H9 (cell line): ENCODE measurements at regions not wholly inside any gene's neighbourhood (a gene's known extent, or its start where the extent isn't known, plus 50 kb on each side); places are given as distances from the start of the nearest gene placed in this dataset.
A peak's percentile ranks its signal among the peaks of the same experiment; 100 is the strongest.

Experiments used
- DNase-seq: peaks from one replicate; pipeline ENCODE4 v3.0.0-alpha.2; 2017
- H2AFZ ChIP-seq: one replicate; pipeline ENCODE4 v1.6.1; 2013; ENCODE audit warnings: mild to moderate bottlenecking, low read length, control low read depth, moderate library complexity
- H2AK5ac ChIP-seq: 2 replicates; pipeline ENCODE4 v1.6.1; 2013; ENCODE audit warnings: low read length, control low read depth, mixed read lengths; ENCODE audit not compliant: insufficient read length
- H2BK120ac ChIP-seq: one replicate; pipeline ENCODE4 v1.6.1; 2013; ENCODE audit warnings: low read depth, mild to moderate bottlenecking, low read length, control low read depth, inconsistent platforms; ENCODE audit not compliant: poor library complexity, severe bottlenecking
- H2BK12ac ChIP-seq: 2 replicates; pipeline ENCODE4 v1.6.1; 2013; ENCODE audit warnings: low read length, control low read depth, mixed read lengths, low read depth; ENCODE audit not compliant: insufficient read length
- H2BK15ac ChIP-seq: 2 replicates; pipeline ENCODE4 v1.6.1; 2013; ENCODE audit warnings: low read depth, low read length, control low read depth
- H2BK20ac ChIP-seq: one replicate; pipeline ENCODE4 v1.6.1; 2013; ENCODE audit warnings: low read depth, mild to moderate bottlenecking, low read length, control low read depth, inconsistent platforms; ENCODE audit not compliant: poor library complexity, severe bottlenecking
- H2BK5ac ChIP-seq: 2 replicates; pipeline ENCODE4 v1.6.1; 2013; ENCODE audit warnings: low read length, control low read depth, mixed read lengths; ENCODE audit not compliant: insufficient read length
- H3K14ac ChIP-seq: 2 replicates; pipeline ENCODE4 v1.6.1; 2013; ENCODE audit warnings: low read length, control low read depth; ENCODE audit not compliant: insufficient read depth
- H3K18ac ChIP-seq: 2 replicates; pipeline ENCODE4 v1.6.1; 2013; ENCODE audit warnings: low read depth, mild to moderate bottlenecking, mixed read lengths, low read length, control low read depth; ENCODE audit not compliant: insufficient read length
- H3K23ac ChIP-seq: 2 replicates; pipeline ENCODE4 v1.6.1; 2013; ENCODE audit warnings: low read length, control low read depth, mixed read lengths, low read depth; ENCODE audit not compliant: insufficient read length
- H3K23me2 ChIP-seq: 2 replicates; pipeline ENCODE4 v1.6.1; 2013; ENCODE audit warnings: low read depth, mild to moderate bottlenecking, mixed read lengths, low read length, control low read depth; ENCODE audit not compliant: insufficient read length, poor library complexity, severe bottlenecking
- H3K27ac ChIP-seq: 2 replicates; pipeline ENCODE4 v1.5.1; 2013; ENCODE audit warnings: low read length, control low read depth, mixed read lengths, low read depth; ENCODE audit not compliant: insufficient read length
- H3K27me3 ChIP-seq: 2 replicates; pipeline ENCODE4 v1.6.1; 2013; ENCODE audit warnings: low read length, control low read depth, inconsistent platforms; ENCODE audit not compliant: insufficient read depth
- H3K4ac ChIP-seq: 2 replicates; pipeline ENCODE4 v1.6.1; 2013; ENCODE audit warnings: low read depth, mild to moderate bottlenecking, control low read depth, inconsistent platforms, low read length, moderate library complexity
- H3K4me1 ChIP-seq: 2 replicates; pipeline ENCODE4 v1.6.1; 2013; ENCODE audit warnings: low read length, control low read depth, inconsistent platforms; ENCODE audit not compliant: insufficient read depth
- H3K4me2 ChIP-seq: 2 replicates; pipeline ENCODE4 v1.6.1; 2013; ENCODE audit warnings: low read length, control low read depth, mixed read lengths; ENCODE audit not compliant: insufficient read length, insufficient read depth
- H3K56ac ChIP-seq: 2 replicates; pipeline ENCODE4 v1.6.1; 2013; ENCODE audit warnings: low read depth, mild to moderate bottlenecking, mixed read lengths, low read length, control low read depth; ENCODE audit not compliant: insufficient read length
- H3K79me1 ChIP-seq: 2 replicates; pipeline ENCODE4 v1.6.1; 2013; ENCODE audit warnings: low read depth, mild to moderate bottlenecking, moderate library complexity, low read length, control low read depth, inconsistent platforms; ENCODE audit not compliant: insufficient read depth, poor library complexity, severe bottlenecking
- H3K79me2 ChIP-seq: 2 replicates; pipeline ENCODE4 v1.6.1; 2013; ENCODE audit warnings: low read length, control low read depth, inconsistent platforms; ENCODE audit not compliant: insufficient read depth
- H3K9ac ChIP-seq: 2 replicates; pipeline ENCODE4 v1.6.1; 2013; ENCODE audit warnings: low read length, control low read depth, mixed read lengths; ENCODE audit not compliant: insufficient read length; ENCODE audit errors: extremely low read depth
- H3K9me3 ChIP-seq: one replicate; pipeline ENCODE4 v1.6.1; 2013; ENCODE audit warnings: low read depth, low read length, inconsistent platforms; ENCODE audit not compliant: control insufficient read depth
- H3T11ph ChIP-seq: one replicate; pipeline ENCODE4 v1.6.1; 2013; ENCODE audit warnings: mild to moderate bottlenecking, low read length, control low read depth, inconsistent platforms
- H4K20me1 ChIP-seq: one replicate; pipeline ENCODE4 v1.6.1; 2013; ENCODE audit not compliant: control insufficient read depth, insufficient read length, insufficient read depth
- H4K5ac ChIP-seq: 2 replicates; pipeline ENCODE4 v1.6.1; 2013; ENCODE audit warnings: low read depth, mild to moderate bottlenecking, mixed read lengths, low read length, control low read depth; ENCODE audit not compliant: insufficient read length
- H4K8ac ChIP-seq: replicated peaks from 2 replicates; pipeline ENCODE4 v1.6.1; 2013; ENCODE audit warnings: low read length, control low read depth, mixed read lengths, low read depth; ENCODE audit not compliant: insufficient read length
- H4K91ac ChIP-seq: 2 replicates; pipeline ENCODE4 v1.6.1; 2013; ENCODE audit warnings: low read depth, mild to moderate bottlenecking, moderate library complexity, mixed read lengths, low read length, control low read depth; ENCODE audit not compliant: insufficient read length
- H3K27ac Mint-ChIP-seq, 3 experiments: 2 replicates in 2 of 3; 3 replicates in 1 of 3; pipeline ENCODE4 v1.8.0; 2020 to 2021; ENCODE audit warnings: mixed read lengths in 3 of 3, mild to moderate bottlenecking in 1 of 3, moderate library complexity in 1 of 3
- H3K27me3 Mint-ChIP-seq: 2 replicates; pipeline ENCODE4 v1.8.0; 2021; ENCODE audit warnings: low read depth, mild to moderate bottlenecking, moderate library complexity, mixed read lengths
- H3K36me3 Mint-ChIP-seq, 3 experiments: 2 replicates in 2 of 3; 3 replicates in 1 of 3; pipeline ENCODE4 v1.8.0; 2020 to 2021; ENCODE audit warnings: low read depth in 3 of 3, mixed read lengths in 3 of 3; ENCODE audit not compliant: insufficient read depth in 1 of 3
- H3K4me1 Mint-ChIP-seq, 2 experiments: 2 replicates each; pipeline ENCODE4 v1.8.0; 2020; ENCODE audit warnings: mixed read lengths in 2 of 2
- H3K4me3 Mint-ChIP-seq, 2 experiments: 2 replicates in 1 of 2; 3 replicates in 1 of 2; pipeline ENCODE4 v1.8.0; 2020 to 2021; ENCODE audit warnings: mild to moderate bottlenecking in 2 of 2, mixed read lengths in 2 of 2, moderate library complexity in 1 of 2
- H3K9me3 Mint-ChIP-seq, 2 experiments: 2 replicates in 1 of 2; 3 replicates in 1 of 2; pipeline ENCODE4 v1.8.0; 2020; ENCODE audit warnings: mild to moderate bottlenecking in 2 of 2, mixed read lengths in 2 of 2, moderate library complexity in 1 of 2
- CTCF ChIP-seq: fragments of 200-600 bp; sonication (generic); conservative IDR thresholded peaks from 3 replicates; pipeline ENCODE4 v1.8.0; 2021; ENCODE audit warnings: antibody characterized with exemption, mild to moderate bottlenecking
- WGBS: extraction: QIAGEN DNeasy Blood & Tissue Kit; methylation state at CpG from one replicate; pipeline ENCODE4 v1.1.7; 2013; ENCODE audit warnings: missing lambda C conversion rate, low lambda C conversion rate, mixed read lengths; ENCODE audit not compliant: insufficient read length; ENCODE audit errors: extremely low coverage; 5-methylcytosine and 5-hydroxymethylcytosine counted together

GRCh38 chr14:43591776-43592175 lies 915.3 kb downstream of the FSCB start:
- Mint-ChIP-seq H3K4me1 (peaks cover 13 to 18% of the 10 kb centered on the region in 2 experiments), H3K27ac (0 out of 7 replicates have a peak overlapping the region, but pooled peaks of 1 of the 3 experiments have one; percentile 45), H3K9me3 (no peaks in the 10 kb centered on the region), H3K36me3 (peaks cover 0 to 7% (median 0%) of the 10 kb centered on the region in 3 experiments; a peak in 2 of 7 replicates), H3K27me3 (no peaks in the 10 kb centered on the region), H3K4me3 (no peak overlapping the region)
- Histone ChIP-seq H2AFZ (no peak overlapping the region), H2BK120ac (no peak overlapping the region), H2AK5ac (no peak overlapping the region), H3K79me1 (no peaks in the 10 kb centered on the region), H4K5ac (no peak overlapping the region), H2BK12ac (no peak overlapping the region), H2BK15ac (no peak overlapping the region), H4K8ac (no peak overlapping the region), H3K9me3 (no peaks in the 10 kb centered on the region), H3K79me2 (no peaks in the 10 kb centered on the region), H3K9ac (no peak overlapping the region), H3K14ac (no peak overlapping the region), H3K56ac (no peak overlapping the region), H3K4me2 (no peak overlapping the region), H4K20me1 (no peaks in the 10 kb centered on the region), H3K27ac (no peak overlapping the region), H3K18ac (no peak overlapping the region), H2BK20ac (no peak overlapping the region), H3K23ac (no peak overlapping the region), H3K4me1 (no peaks in the 10 kb centered on the region; the same call in 1 of the 2 replicates), H2BK5ac (no peak overlapping the region), H3T11ph (no peak overlapping the region), H4K91ac (no peak overlapping the region), H3K27me3 (no peaks in the 10 kb centered on the region), H3K23me2 (no peaks in the 10 kb centered on the region), H3K4ac (no peak overlapping the region)
- no peak for TF ChIP-seq CTCF
- no peak for DNase-seq
- no CpG with 5 or more reads among the region's 3 CpGs for WGBS
